ENCODE measurements at regions not wholly inside any gene's neighbourhood (a gene's known extent, or its start where the extent isn't known, plus 50 kb on each side); places are given as distances from the start of the nearest gene placed in this dataset.

DNA sequence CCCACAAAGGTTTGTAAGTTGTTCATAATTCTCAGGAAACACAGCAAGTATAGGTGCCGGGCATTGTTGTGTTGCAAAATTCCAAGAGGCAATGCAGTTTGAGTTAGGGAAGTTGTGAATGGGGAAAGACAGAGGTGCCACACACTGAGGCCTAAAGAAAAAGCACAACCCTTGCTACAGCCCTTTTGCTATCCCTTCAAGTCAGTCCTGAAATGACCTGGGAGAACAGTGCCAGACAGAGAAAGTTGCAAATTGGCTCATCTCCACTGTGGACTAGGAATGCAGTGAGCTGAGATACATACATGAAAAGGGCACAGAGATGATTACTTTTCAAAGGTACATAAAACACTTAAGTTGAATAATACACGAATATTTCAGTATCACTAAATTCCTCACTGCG lies 213.3 kb upstream of the TMTC1 start:
- DNase-seq (ENCODE audit: low read depth), result no peak
- no peak overlapping the region for H3K4me3 ChIP-seq (ENCODE audit: low read depth, low read length)

DNA sequence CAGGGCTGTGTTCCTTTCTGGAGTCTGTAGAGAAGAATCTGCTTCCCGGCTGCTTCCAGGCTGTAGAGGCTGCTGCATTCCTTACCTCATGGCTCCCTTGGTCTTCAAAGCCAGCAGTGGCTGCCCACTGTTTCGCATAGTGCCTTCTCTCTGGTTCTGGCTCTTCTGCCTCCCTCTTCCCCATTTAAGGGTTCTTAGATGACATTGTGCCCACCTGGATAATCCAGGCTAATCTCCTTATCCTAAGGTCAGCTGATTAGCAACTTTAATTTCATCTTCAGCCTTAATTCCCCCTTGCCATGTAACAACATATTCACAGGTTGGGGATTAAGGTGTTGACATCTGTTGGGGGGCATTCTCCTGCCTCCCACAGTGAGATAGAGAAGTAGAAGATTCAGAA lies 208.6 kb upstream of the TMTC1 start:
- no peak overlapping the region for H3K4me3 ChIP-seq (ENCODE audit: low read depth, low read length)

More for the DNA sequence above, 213.3 kb upstream of the TMTC1 start:
- TF ChIP-seq, protein P1, sequence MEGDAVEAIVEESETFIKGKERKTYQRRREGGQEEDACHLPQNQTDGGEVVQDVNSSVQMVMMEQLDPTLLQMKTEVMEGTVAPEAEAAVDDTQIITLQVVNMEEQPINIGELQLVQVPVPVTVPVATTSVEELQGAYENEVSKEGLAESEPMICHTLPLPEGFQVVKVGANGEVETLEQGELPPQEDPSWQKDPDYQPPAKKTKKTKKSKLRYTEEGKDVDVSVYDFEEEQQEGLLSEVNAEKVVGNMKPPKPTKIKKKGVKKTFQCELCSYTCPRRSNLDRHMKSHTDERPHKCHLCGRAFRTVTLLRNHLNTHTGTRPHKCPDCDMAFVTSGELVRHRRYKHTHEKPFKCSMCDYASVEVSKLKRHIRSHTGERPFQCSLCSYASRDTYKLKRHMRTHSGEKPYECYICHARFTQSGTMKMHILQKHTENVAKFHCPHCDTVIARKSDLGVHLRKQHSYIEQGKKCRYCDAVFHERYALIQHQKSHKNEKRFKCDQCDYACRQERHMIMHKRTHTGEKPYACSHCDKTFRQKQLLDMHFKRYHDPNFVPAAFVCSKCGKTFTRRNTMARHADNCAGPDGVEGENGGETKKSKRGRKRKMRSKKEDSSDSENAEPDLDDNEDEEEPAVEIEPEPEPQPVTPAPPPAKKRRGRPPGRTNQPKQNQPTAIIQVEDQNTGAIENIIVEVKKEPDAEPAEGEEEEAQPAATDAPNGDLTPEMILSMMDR (IDR thresholded peaks at IDR 0.05; ENCODE audit: insufficient read depth, low read depth, low read length, missing control alignments), result no peak

DNA sequence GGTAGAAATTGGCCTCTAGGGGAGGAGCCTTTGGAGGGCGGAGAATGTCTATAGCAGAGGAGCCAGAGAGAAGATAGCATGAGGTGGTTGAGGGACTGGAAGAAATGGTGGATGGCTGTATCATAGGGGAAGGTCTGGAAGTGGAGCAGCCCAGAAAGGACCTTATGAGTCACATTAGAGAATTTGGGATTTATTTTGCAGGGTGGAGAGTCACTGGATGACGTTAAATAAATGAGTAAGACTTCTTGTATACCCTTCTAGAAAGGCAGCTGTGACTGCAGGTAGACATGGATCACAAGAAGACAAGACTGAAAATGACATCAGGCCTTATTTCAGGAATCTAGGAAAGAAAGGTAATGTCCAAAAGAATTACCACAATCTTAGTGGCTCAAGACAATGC lies 208.2 kb upstream of the TMTC1 start:
- no peak overlapping the region for H3K4me3 ChIP-seq (ENCODE audit: low read depth, low read length)
- TF ChIP-seq, protein P1 (IDR thresholded peaks at IDR 0.05; ENCODE audit: insufficient read depth, low read depth, low read length, missing control alignments), result no peak
- DNase-seq (ENCODE audit: low read depth), result no peak

More for the DNA sequence above, 208.6 kb upstream of the TMTC1 start:
- TF ChIP-seq, protein P1 (IDR thresholded peaks at IDR 0.05; ENCODE audit: insufficient read depth, low read depth, low read length, missing control alignments), result no peak
- no peak for DNase-seq (ENCODE audit: low read depth)

DNA sequence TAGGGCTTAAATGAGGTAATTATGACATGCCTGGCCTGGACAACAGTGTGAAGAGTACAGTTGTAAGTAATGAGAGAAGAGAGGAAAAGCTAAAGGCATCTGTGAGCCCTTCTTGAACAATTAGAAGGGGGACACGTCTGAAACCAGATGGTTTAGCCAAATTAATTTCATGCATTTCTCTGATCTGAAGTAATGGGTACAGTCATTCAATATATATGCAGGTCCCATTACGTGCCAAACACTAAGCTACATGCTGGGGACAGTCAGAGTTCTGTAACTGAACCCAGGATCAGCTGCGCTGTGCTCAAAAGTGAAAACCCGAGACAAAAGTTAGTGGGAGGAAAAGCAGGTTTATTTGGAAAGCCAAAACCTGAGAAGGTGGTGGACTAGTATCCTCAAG lies 207.2 kb upstream of the TMTC1 start:
- TF ChIP-seq, protein P1 (IDR thresholded peaks at IDR 0.05; ENCODE audit: insufficient read depth, low read depth, low read length, missing control alignments), result no peak
- no peak for DNase-seq (ENCODE audit: low read depth)
- H3K4me3 ChIP-seq (ENCODE audit: low read depth, low read length), result no peak overlapping the region

DNA sequence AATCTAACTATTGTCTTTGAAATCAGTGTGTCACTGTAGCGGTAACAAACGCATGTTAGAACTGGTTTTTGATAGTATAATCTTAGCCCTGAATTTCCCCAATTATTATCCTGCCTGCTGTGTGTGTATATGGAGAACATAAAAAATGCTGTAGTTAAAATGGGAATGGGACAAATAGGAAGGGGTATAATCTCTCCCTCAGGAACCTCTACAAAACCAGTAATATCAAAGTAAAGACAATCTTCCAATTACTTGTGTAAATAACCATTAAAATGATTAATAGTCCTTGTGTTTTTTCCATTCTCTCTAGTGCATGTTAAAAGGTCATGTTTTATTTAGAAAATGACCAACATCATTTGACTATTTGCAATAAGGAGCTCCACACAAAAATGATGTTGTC lies 200.1 kb upstream of the TMTC1 start:
- TF ChIP-seq, protein P1 (IDR thresholded peaks at IDR 0.05; ENCODE audit: insufficient read depth, low read depth, low read length, missing control alignments), result no peak
- H3K4me3 ChIP-seq (ENCODE audit: low read depth, low read length), result no peak overlapping the region
- DNase-seq (ENCODE audit: low read depth), result no peak

DNA sequence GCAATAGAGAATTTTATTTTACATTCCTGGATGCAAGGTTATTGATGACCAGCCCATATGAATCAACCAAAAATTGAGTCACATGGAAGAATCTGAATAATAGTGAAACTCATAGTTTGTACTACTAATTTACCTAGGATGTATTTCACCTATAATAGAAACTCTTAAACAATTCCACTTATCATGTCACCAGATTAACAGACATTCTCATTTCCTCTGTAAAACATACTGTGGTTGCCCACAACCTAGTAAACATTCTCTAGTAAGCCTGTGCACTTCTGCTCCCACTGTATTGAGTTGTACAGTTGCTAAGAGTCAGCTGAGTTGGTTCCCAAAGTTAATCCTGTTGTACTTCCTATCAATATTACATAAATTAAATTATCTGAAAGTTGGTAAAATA lies 196.6 kb upstream of the TMTC1 start:
- no peak for DNase-seq (ENCODE audit: low read depth)
- TF ChIP-seq, protein P1 (IDR thresholded peaks at IDR 0.05; ENCODE audit: insufficient read depth, low read depth, low read length, missing control alignments), result no peak

DNA sequence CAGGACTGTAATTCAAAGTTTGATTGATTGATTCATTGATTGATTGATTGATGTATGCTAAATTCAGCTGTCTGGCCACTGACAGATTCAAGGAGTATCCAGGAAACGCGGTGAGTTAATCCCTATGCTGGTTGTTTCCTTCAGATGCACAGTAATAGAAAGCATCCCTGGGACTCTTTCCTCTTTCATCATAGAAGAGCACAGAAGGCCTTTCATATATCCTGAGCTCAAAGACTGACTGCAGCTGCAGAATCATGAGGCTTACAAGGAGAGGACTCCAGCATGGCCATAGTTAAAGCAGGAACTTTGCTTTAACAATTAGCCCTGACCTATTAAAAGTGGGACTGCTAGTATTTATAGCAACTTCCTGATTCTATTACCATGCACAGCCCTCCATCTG lies 187.7 kb upstream of the TMTC1 start:
- TF ChIP-seq, protein P1 (IDR thresholded peaks at IDR 0.05; ENCODE audit: insufficient read depth, low read depth, low read length, missing control alignments), result no peak
- H3K4me3 ChIP-seq (ENCODE audit: low read depth, low read length), result no peak overlapping the region
- no peak for DNase-seq (ENCODE audit: low read depth)

More for the DNA sequence above, 196.6 kb upstream of the TMTC1 start:
- H3K4me3 ChIP-seq (ENCODE audit: low read depth, low read length), result no peak overlapping the region
